ENCODE measurements at regions not wholly inside any gene's neighbourhood (a gene's known extent, or its start where the extent isn't known, plus 50 kb on each side); places are given as distances from the start of the nearest gene placed in this dataset.

DNA sequence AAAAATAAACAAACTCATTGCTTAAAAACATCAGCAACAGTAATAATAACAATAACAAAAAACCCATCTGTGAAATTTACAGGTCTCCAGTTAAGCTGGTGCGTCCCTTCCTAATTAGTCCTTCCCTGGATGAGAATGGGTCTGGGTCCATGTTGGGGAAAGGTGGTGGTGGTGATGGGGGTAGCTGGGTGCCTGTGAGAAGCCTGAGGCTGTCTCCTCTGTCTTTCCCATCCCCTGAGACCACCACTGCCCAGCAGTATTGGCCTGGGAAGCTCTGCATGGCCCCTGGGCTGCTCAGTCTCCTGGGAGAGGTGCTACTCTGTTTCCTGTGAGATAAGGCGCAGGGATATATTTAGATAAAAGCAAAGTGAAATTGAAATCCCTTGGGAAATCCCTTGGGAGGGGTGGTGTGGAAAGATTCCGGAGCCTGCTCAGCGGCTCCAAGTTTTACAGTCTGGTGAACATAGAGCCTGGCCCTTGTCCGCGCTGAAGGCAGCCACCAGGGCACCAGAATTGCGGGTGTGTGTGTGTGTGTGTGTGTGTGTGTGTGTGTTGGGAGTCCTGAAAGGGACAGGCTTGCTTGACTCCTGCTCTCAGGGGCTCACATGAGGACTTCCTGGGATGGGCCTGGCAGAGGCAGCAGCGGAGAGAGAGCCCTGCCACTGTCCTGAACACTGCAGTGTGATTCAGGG lies 150.2 kb downstream of the FOXD2 start:
- peaks cover 0 to 4% (median 0%) of the 10 kb centered on the region in 4 donors for H3K4me1 ChIP-seq
- no peaks in the 10 kb centered on the region for H3K36me3 ChIP-seq
- no peaks in the 10 kb centered on the region for H3K9me3 ChIP-seq
- peaks cover 0 to 2% of the 10 kb centered on the region in 2 donors for H3K27me3 ChIP-seq
- DNase-seq: peak in 2 of 3 donors; percentile 28 to 29
- TF ChIP-seq, protein P1, sequence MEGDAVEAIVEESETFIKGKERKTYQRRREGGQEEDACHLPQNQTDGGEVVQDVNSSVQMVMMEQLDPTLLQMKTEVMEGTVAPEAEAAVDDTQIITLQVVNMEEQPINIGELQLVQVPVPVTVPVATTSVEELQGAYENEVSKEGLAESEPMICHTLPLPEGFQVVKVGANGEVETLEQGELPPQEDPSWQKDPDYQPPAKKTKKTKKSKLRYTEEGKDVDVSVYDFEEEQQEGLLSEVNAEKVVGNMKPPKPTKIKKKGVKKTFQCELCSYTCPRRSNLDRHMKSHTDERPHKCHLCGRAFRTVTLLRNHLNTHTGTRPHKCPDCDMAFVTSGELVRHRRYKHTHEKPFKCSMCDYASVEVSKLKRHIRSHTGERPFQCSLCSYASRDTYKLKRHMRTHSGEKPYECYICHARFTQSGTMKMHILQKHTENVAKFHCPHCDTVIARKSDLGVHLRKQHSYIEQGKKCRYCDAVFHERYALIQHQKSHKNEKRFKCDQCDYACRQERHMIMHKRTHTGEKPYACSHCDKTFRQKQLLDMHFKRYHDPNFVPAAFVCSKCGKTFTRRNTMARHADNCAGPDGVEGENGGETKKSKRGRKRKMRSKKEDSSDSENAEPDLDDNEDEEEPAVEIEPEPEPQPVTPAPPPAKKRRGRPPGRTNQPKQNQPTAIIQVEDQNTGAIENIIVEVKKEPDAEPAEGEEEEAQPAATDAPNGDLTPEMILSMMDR (IDR thresholded peaks at IDR 0.05): no peak
- TF ChIP-seq POLR2A (IDR thresholded peaks at IDR 0.05): no peak
- no peak overlapping the region for H3K4me3 ChIP-seq
- no peak overlapping the region for H3K27ac ChIP-seq

DNA sequence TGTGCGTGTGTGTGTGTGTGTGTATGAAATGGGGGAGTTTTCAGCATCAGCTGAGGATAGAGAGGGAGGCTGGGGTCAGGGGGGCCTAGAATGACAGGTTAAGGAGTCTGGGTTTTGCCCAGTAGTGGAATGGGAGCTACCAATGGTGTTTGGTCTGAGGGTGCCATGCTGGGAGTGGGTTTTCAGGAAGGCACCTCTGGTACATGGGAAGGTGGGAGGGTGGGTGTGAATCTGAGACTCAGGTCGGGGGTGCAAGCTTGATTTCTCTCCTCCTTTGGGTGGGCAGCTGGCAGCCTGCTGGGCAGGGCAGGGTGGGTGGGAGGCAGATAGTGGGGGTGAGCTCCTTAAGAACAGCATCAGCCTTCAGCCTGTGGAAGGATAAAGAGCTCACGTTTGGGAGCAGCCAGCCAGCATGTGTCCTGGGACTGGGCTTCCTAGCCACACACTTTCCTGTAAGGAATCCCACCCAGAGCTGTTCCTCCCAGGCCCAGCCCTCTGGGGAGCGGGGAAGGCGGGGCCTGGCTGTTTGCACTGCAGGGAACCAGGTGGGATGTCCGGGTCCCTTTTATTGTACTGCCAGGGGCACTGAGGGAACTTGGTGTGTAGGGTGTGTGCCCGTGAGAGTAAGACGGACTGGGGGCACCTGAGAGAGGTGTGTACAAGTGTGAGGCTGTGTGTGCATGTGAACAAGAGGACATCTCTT lies 152.8 kb downstream of the FOXD2 start:
- Histone ChIP-seq H3K4me1 (peaks cover 0 to 7% (median 0%) of the 10 kb centered on the region in 4 donors), H3K27me3 (peaks cover 0 to 9% of the 10 kb centered on the region in 2 donors), H3K4me3 (no peak overlapping the region), H3K9me3 (no peaks in the 10 kb centered on the region), H3K27ac (no peak overlapping the region), H3K36me3 (no peaks in the 10 kb centered on the region)
- DNase-seq: peak in 2 of 3 donors; percentile 18 to 34
- TF ChIP-seq, protein P1 (IDR thresholded peaks at IDR 0.05): no peak
- no peak for TF ChIP-seq POLR2A (IDR thresholded peaks at IDR 0.05)

DNA sequence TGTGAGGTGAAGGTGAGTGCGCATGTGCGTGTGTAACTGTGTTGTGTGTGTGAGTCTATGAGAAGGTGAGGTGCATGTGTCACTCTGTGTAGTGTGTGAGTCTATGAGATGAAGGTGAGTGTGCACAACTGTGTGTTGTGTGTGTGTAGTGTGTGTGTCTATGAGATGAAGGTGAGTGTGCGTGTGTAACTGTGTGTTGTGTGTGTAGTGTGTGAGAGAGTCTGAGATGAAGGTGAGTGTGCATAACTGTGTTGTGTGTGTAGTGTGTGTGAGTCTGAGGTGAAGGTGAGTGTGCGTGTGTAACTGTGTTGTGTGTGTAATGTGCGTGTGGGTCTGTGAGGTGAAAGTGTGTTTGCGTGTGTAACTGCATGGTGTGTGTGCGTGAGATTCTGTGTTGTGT lies 154.0 kb downstream of the FOXD2 start:
- Histone ChIP-seq H3K9me3 (no peaks in the 10 kb centered on the region), H3K4me3 (no peak overlapping the region), H3K27ac (no peak overlapping the region), H3K36me3 (no peaks in the 10 kb centered on the region), H3K27me3 (peaks cover 0 to 9% of the 10 kb centered on the region in 2 donors), H3K4me1 (peaks cover 0 to 7% (median 0%) of the 10 kb centered on the region in 4 donors)
- no peak for DNase-seq
- TF ChIP-seq POLR2A (IDR thresholded peaks at IDR 0.05): no peak
- TF ChIP-seq, protein P1 (IDR thresholded peaks at IDR 0.05): no peak

DNA sequence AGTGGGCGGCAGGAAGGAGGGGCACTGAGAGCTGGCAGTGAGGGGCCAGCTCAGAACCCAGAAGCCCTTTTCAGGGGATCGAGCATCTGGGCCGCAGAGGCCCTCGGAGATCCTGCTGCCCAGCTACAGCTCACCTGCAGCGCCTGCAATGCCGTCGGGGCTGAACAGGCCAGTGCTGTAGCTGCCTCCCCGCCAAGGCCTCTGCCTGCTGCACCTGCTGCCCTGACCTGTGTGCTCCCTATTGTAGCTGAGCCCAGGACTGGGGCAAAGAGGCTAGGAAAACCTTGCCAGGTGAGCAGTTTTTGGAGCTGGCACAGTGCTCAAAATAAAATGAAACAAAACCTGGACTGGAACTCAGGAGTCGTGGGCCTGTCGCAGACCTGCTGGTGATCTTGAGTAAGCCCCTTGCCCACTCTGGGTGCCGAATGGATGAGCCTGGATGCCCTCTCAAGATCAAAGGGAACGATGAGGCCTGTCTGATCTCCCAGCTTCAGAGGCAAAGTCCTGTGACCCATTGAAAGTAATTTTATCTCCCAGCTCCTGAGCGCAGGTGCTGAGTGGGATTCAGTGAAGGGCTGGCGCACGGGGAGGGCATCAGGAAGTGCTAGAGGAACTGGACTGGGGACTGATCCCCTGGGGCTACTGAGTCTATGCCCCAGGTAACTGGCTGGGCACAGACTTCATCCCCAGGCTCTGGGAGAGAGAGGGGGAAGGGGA lies 154.6 kb downstream of the FOXD2 start:
- Histone ChIP-seq H3K27me3 (peaks cover 0 to 9% of the 10 kb centered on the region in 2 donors), H3K36me3 (no peaks in the 10 kb centered on the region), H3K9me3 (no peaks in the 10 kb centered on the region), H3K27ac (no peak overlapping the region), H3K4me1 (peaks cover 0 to 7% (median 0%) of the 10 kb centered on the region in 4 donors), H3K4me3 (no peak overlapping the region)
- DNase-seq: peak; percentile 0 to 40 (median 31)
- no peak for TF ChIP-seq POLR2A (IDR thresholded peaks at IDR 0.05)
- TF ChIP-seq, protein P1 (IDR thresholded peaks at IDR 0.05): no peak

DNA sequence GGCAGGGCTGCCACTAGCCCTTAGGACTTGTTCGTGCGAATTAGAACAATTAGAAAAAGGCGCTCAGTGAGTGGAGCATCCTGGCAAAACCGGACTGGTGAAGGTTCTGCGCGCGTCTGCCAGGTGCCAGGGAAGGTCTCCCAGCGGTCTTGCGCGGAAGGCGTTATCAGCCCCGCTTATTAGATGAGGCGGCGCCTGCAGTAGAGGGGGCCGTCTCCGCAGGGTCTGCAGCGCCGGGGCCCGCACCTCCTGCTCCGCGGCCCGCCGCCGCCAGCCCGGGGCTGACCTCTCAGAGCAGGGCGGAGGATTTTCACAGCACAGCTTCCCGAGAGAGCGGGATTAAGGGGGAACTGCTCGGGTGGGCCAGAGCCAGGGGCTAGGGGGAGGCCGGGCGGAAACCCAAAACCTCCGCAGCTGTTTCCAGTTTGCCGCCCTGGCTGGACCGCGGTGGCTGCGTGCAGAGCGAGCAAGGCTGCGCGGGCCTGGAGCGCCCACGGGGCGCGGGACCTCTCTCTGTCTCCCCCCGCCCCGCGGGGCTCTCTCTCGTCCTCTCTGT lies 155.2 kb downstream of the FOXD2 start:
- Histone ChIP-seq H3K4me1 (peaks cover 0 to 7% (median 0%) of the 10 kb centered on the region in 4 donors), H3K27ac (no peak overlapping the region), H3K36me3 (no peaks in the 10 kb centered on the region), H3K9me3 (no peaks in the 10 kb centered on the region), H3K27me3 (peaks cover 0 to 9% of the 10 kb centered on the region in 2 donors), H3K4me3 (peak overlapping the region in 1 of 4 donors; percentile 24)
- no peak for DNase-seq
- TF ChIP-seq, protein P1 (IDR thresholded peaks at IDR 0.05): no peak
- TF ChIP-seq POLR2A (IDR thresholded peaks at IDR 0.05): no peak

Data from Peyer's patch (tissue), 4 donors.